PC-9 (cell line): ENCODE measurements at regions not wholly inside any gene's neighbourhood (a gene's known extent, or its start where the extent isn't known, plus 50 kb on each side); places are given as distances from the start of the nearest gene placed in this dataset.

Source experiments
- BruUV-seq: library from RNA; stranded (reverse); fragments of 400-500 nt; replicated peaks from 2 replicates; lab custom pipeline; 2021; lab: Mats Ljungman, UMichigan
- CTCF ChIA-PET: fragments of 300-600 bp; sonication (Branson Sonifier 250); formaldehyde crosslinking; loops from one replicate; lab custom pipeline; 2022; ENCODE audit warnings: antibody characterized with exemption; lab: Charles Lee
- POLR2A ChIA-PET: fragments of 300-600 bp; sonication (Branson Sonifier 250); formaldehyde crosslinking; loops from one replicate; lab custom pipeline; 2022; ENCODE audit warnings: antibody characterized with exemption; ENCODE audit not compliant: unreplicated experiment; lab: Charles Lee
- DNase-seq, 2 experiments: peaks; one replicate each; pipeline versions ENCODE4 v3.0.0 to v3.0.0-alpha.2; 2015 to 2022; ENCODE audit warnings: mixed read lengths in 1 of 2
- H2AFZ ChIP-seq: fragments of 200-600 bp; sonication (generic); 2 replicates; pipeline ENCODE4 v1.8.1; 2017; ENCODE audit warnings: antibody characterized with exemption
- H3F3A ChIP-seq: fragments of 200-600 bp; sonication (generic); 2 replicates; pipeline ENCODE4 v1.8.1; 2017; ENCODE audit warnings: antibody characterized with exemption, mild to moderate bottlenecking, low read depth; ENCODE audit not compliant: insufficient read depth
- H3K27ac ChIP-seq: fragments of 200-600 bp; sonication (generic); 2 replicates; pipeline ENCODE4 v1.6.1; 2016; ENCODE audit warnings: mixed run types
- H3K27me3 ChIP-seq: fragments of 200-600 bp; sonication (generic); 2 replicates; pipeline ENCODE4 v1.6.1; 2016; ENCODE audit warnings: low read depth, mixed run types; ENCODE audit not compliant: insufficient read depth
- H3K36me3 ChIP-seq: fragments of 200-600 bp; sonication (generic); 2 replicates; pipeline ENCODE4 v1.6.1; 2016; ENCODE audit warnings: low read depth, mixed run types
- H3K4me1 ChIP-seq: fragments of 200-600 bp; sonication (generic); replicated peaks from 2 replicates; pipeline ENCODE4 v1.6.1; 2016; ENCODE audit warnings: mixed run types; ENCODE audit not compliant: insufficient read depth
- H3K4me2 ChIP-seq: fragments of 200-600 bp; sonication (generic); 2 replicates; pipeline ENCODE4 v1.6.1; 2017; ENCODE audit warnings: mixed run types
- H3K4me3 ChIP-seq: fragments of 200-600 bp; sonication (generic); 2 replicates; pipeline ENCODE4 v1.6.1; 2016; ENCODE audit warnings: mixed run types
- H3K79me2 ChIP-seq: fragments of 200-600 bp; sonication (generic); 2 replicates; pipeline ENCODE4 v1.6.1; 2017; ENCODE audit warnings: low read depth, mixed run types
- H3K9me2 ChIP-seq: fragments of 200-600 bp; sonication (generic); 2 replicates; pipeline ENCODE4 v1.8.1; 2017; ENCODE audit warnings: mild to moderate bottlenecking; ENCODE audit not compliant: insufficient read depth
- H3K9me3 ChIP-seq: fragments of 200-600 bp; sonication (generic); 2 replicates; pipeline ENCODE4 v1.8.1; 2016; ENCODE audit warnings: low read depth; ENCODE audit not compliant: insufficient read depth
- H4K20me1 ChIP-seq: fragments of 200-600 bp; sonication (generic); 2 replicates; pipeline ENCODE4 v1.8.1; 2017; ENCODE audit not compliant: insufficient read depth
- CTCF ChIP-seq: fragments of 200-600 bp; sonication (generic); conservative IDR thresholded peaks from 2 replicates; pipeline ENCODE4 v1.6.1; 2017; ENCODE audit warnings: mixed run types, antibody characterized with exemption, mild to moderate bottlenecking, moderate library complexity
- EZH2 ChIP-seq: fragments of 200-600 bp; sonication (generic); IDR thresholded peaks from 2 replicates; pipeline ENCODE4 v1.8.0; 2017; ENCODE audit warnings: antibody characterized with exemption, low read depth
- intact Hi-C: fragments of 100-400 bp; cut with micrococcal nuclease; formaldehyde crosslinking; loops from one replicate; pipeline ENCODE4 v1.10.0; 2022; ENCODE audit not compliant: unreplicated experiment

DNA sequence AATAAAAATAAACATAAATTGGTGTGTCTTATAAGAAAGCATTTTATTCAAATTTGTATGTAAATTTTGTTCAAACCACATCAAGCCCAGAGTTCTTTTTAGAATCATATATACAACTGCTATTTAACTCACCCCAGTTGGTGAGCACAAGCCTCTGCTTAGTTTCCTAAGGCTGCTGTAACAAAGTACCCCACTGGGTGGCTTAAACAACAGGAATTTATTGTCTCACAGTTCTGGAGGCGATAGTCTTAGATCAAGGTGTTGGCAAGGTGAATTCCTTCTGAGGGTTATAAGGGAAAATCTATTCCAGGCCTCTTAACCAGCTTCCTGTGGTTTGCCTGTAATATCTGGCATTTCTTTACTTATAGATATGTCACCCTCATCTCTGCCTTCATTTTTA lies 1133.5 kb downstream of the OLFM4 start:
- CTCF ChIA-PET: no interaction called here
- H3K4me1 ChIP-seq: no peaks in the 10 kb centered on the region
- no peaks in the 10 kb centered on the region for H4K20me1 ChIP-seq
- no peak overlapping the region for H2AFZ ChIP-seq
- BruUV-seq: no TSS peak
- H3F3A ChIP-seq: no peaks in the 10 kb centered on the region
- H3K27me3 ChIP-seq: no peaks in the 10 kb centered on the region
- no peak for DNase-seq
- no peaks in the 10 kb centered on the region for H3K9me3 ChIP-seq
- no peaks in the 10 kb centered on the region for H3K9me2 ChIP-seq
- TF ChIP-seq EZH2 (no peak), CTCF (peak; percentile 12; the same call in 1 of the 2 replicates)
- no peak overlapping the region for H3K27ac ChIP-seq
- POLR2A ChIA-PET: no interaction called here
- H3K79me2 ChIP-seq: no peaks in the 10 kb centered on the region
- no peak overlapping the region for H3K4me3 ChIP-seq
- H3K36me3 ChIP-seq: no peaks in the 10 kb centered on the region
- intact Hi-C loops: no loop called here
- no peak overlapping the region for H3K4me2 ChIP-seq

- intact Hi-C loops: no loop called here
- no peak overlapping the region for H3K4me3 ChIP-seq
- ChIA-PET POLR2A (no interaction called here), CTCF (no interaction called here)
- H3K9me3 ChIP-seq: no peaks in the 10 kb centered on the region
- no peaks in the 10 kb centered on the region for H3K4me1 ChIP-seq
- H3K9me2 ChIP-seq: peaks cover 5% of the 10 kb centered on the region; the same call in 1 of the 2 replicates
- no peaks in the 10 kb centered on the region for H4K20me1 ChIP-seq
- no peak overlapping the region for H3K4me2 ChIP-seq
- no peak for DNase-seq
- no peaks in the 10 kb centered on the region for H3F3A ChIP-seq
- H3K36me3 ChIP-seq: no peaks in the 10 kb centered on the region
- H2AFZ ChIP-seq: no peak overlapping the region
- H3K27me3 ChIP-seq: no peaks in the 10 kb centered on the region
- H3K79me2 ChIP-seq: no peaks in the 10 kb centered on the region
- H3K27ac ChIP-seq: no peak overlapping the region
- no TSS peak for BruUV-seq
- no peak for TF ChIP-seq CTCF
- TF ChIP-seq EZH2: no peak
These were observed 1137.1 kb downstream of the OLFM4 start for GRCh38 chr13:54165581-54166215.

DNA sequence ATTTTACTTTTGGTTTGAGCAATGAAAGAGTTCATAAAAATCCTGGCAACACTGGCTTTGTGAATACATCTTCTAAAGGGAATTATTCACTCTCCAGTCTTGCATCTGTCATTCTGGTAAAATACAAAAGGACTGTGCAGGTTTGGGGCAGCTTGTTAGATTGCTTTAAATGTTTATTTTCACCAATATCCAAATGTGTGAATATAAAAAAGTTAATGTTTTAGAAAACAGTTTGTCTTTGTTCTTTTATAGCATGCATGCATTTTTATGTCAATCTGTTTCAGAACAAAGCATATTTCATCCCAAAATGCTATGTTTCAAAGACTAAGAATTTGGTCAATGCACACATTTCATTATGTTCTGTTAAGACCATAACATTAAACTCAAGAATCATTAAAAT lies 1145.4 kb downstream of the OLFM4 start:
- TF ChIP-seq EZH2 (no peak), CTCF (no peak)
- Histone ChIP-seq H2AFZ (no peak overlapping the region), H3K4me2 (no peak overlapping the region), H3K4me1 (no peaks in the 10 kb centered on the region), H3K9me2 (peaks cover 5% of the 10 kb centered on the region; the same call in 1 of the 2 replicates), H3K79me2 (no peaks in the 10 kb centered on the region), H3K9me3 (no peaks in the 10 kb centered on the region), H3F3A (no peaks in the 10 kb centered on the region), H4K20me1 (no peaks in the 10 kb centered on the region), H3K27ac (no peak overlapping the region), H3K4me3 (no peak overlapping the region), H3K36me3 (no peaks in the 10 kb centered on the region), H3K27me3 (no peaks in the 10 kb centered on the region)
- DNase-seq: no peak
- intact Hi-C loops: no loop called here
- BruUV-seq: no TSS peak
- POLR2A ChIA-PET: no interaction called here
- CTCF ChIA-PET: no interaction called here
